Transverse colon (tissue), 4 donors: ENCODE measurements at regions not wholly inside any gene's neighbourhood (a gene's known extent, or its start where the extent isn't known, plus 50 kb on each side); places are given as distances from the start of the nearest gene placed in this dataset.

Experiments used
- POLR2A ChIP-seq: fragments of 450-650 bp; IDR thresholded peaks from one replicate; pipeline ENCODE4 v1.6.1; 2016; ENCODE audit warnings: antibody characterized with exemption, mild to moderate bottlenecking, moderate library complexity
- POLR2AphosphoS5 ChIP-seq, 3 donors: sonication (generic); formaldehyde crosslinking; IDR thresholded peaks; one replicate each; pipeline ENCODE4 v1.6.1; 2016; ENCODE audit warnings: antibody characterized with exemption in 3 of 3
- TF ChIP-seq, protein P1 (sequence below), 5 experiments: fragments of 200-600 bp in 3 of 5; fragments of 450-650 bp in 2 of 5; sonication (generic) in 3 of 5; IDR thresholded peaks; 1 replicate in 2 of 5; 2 replicates in 3 of 5; pipeline ENCODE4 v1.5.1; 2016 to 2017; ENCODE audit warnings: antibody characterized with exemption in 5 of 5, inconsistent platforms in 3 of 5, mild to moderate bottlenecking in 2 of 5, moderate library complexity in 1 of 5

DNA sequence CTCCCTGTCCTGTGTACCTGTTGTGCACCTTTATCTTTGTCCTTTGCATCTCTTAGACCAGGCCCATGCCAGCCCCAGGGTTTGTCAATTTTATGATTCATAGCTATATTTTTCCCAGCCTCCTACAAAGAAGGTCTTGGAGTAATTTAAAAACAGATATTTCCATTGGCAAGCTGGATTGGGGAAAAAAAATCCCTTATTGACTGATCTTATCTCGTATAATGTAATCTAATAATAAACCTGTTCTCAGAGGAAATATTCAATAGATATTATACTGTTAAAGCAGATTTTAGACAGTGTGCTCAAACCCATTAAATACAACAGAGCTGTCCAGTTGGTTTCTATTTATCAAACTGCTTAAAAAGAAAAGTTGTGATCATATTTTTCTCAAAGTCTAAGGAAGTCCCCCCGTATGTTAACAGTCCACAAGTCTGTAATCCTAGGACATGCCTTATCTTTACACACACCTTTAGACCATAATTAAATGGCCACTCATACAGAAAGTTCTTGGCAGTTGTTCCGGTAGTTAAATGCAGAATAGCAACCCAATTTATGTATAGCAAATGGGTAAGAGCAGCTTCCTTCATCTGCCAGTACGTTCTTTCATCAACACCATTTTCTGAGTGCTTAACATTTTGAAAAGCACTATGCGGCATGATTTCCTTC is 700.9 kb upstream of the NR2F2 start:
- TF ChIP-seq, protein P1, sequence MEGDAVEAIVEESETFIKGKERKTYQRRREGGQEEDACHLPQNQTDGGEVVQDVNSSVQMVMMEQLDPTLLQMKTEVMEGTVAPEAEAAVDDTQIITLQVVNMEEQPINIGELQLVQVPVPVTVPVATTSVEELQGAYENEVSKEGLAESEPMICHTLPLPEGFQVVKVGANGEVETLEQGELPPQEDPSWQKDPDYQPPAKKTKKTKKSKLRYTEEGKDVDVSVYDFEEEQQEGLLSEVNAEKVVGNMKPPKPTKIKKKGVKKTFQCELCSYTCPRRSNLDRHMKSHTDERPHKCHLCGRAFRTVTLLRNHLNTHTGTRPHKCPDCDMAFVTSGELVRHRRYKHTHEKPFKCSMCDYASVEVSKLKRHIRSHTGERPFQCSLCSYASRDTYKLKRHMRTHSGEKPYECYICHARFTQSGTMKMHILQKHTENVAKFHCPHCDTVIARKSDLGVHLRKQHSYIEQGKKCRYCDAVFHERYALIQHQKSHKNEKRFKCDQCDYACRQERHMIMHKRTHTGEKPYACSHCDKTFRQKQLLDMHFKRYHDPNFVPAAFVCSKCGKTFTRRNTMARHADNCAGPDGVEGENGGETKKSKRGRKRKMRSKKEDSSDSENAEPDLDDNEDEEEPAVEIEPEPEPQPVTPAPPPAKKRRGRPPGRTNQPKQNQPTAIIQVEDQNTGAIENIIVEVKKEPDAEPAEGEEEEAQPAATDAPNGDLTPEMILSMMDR (IDR thresholded peaks at IDR 0.05): no peak
- TF ChIP-seq POLR2AphosphoS5 (IDR thresholded peaks at IDR 0.05) (no peak), POLR2A (no peak)
